GM23338 (cell line): ENCODE measurements at regions not wholly inside any gene's neighbourhood (a gene's known extent, or its start where the extent isn't known, plus 50 kb on each side); places are given as distances from the start of the nearest gene placed in this dataset.

Source experiments
- ATAC-seq: fragments of 200-7000 bp; cut with Tn5 transposase; 3 replicates; pipeline ENCODE4 v1.9.1; 2020
- DNase-seq: peaks from one replicate; pipeline ENCODE4 v3.0.0-alpha.2; 2015; ENCODE audit warnings: low spot score
- H2AFZ ChIP-seq: fragments of 200-600 bp; sonication (generic); 2 replicates; pipeline ENCODE4 v1.8.0; 2016; ENCODE audit warnings: antibody characterized with exemption, mild to moderate bottlenecking, moderate library complexity
- H3F3A ChIP-seq: fragments of 200-600 bp; sonication (generic); replicated peaks from 2 replicates; pipeline ENCODE4 v1.8.0; 2017; ENCODE audit warnings: antibody characterized with exemption, mixed run types, low read depth
- H3K27ac ChIP-seq: fragments of 200-600 bp; sonication (generic); 2 replicates; pipeline ENCODE4 v1.6.1; 2016; ENCODE audit warnings: low read depth
- H3K27me3 ChIP-seq: fragments of 200-600 bp; sonication (generic); 2 replicates; pipeline ENCODE4 v1.8.0; 2016; ENCODE audit warnings: mild to moderate bottlenecking, mixed run types, moderate library complexity; ENCODE audit not compliant: insufficient read depth
- H3K36me3 ChIP-seq: fragments of 200-600 bp; sonication (generic); 2 replicates; pipeline ENCODE4 v1.8.0; 2016; ENCODE audit warnings: mild to moderate bottlenecking; ENCODE audit not compliant: insufficient read depth
- H3K4me1 ChIP-seq: fragments of 200-600 bp; sonication (generic); 2 replicates; pipeline ENCODE4 v1.8.0; 2016; ENCODE audit warnings: mild to moderate bottlenecking, moderate library complexity; ENCODE audit not compliant: insufficient read depth
- H3K4me2 ChIP-seq: fragments of 200-600 bp; sonication (generic); 2 replicates; pipeline ENCODE4 v1.7.1; 2017; ENCODE audit warnings: mixed run types
- H3K4me3 ChIP-seq: fragments of 200-600 bp; sonication (generic); 2 replicates; pipeline ENCODE4 v1.6.1; 2016; ENCODE audit warnings: mixed run types
- H3K79me2 ChIP-seq: fragments of 200-600 bp; sonication (generic); replicated peaks from 2 replicates; pipeline ENCODE4 v1.8.0; 2017; ENCODE audit warnings: mild to moderate bottlenecking; ENCODE audit not compliant: insufficient read depth
- H3K9me2 ChIP-seq: fragments of 200-600 bp; sonication (generic); 2 replicates; pipeline ENCODE4 v1.8.0; 2017; ENCODE audit not compliant: insufficient read depth
- H4K20me1 ChIP-seq: fragments of 200-600 bp; sonication (generic); replicated peaks from 2 replicates; pipeline ENCODE4 v1.8.0; 2017; ENCODE audit warnings: mild to moderate bottlenecking; ENCODE audit not compliant: insufficient read depth
- H3K27ac Mint-ChIP-seq: 2 replicates; pipeline ENCODE4 v1.8.0; 2020; ENCODE audit warnings: inconsistent platforms, mild to moderate bottlenecking, moderate library complexity, mixed read lengths
- H3K27me3 Mint-ChIP-seq: 3 replicates; pipeline ENCODE4 v1.8.0; 2022; ENCODE audit warnings: low read depth, mild to moderate bottlenecking, moderate library complexity, mixed read lengths, inconsistent platforms; ENCODE audit not compliant: insufficient read depth, poor library complexity
- H3K36me3 Mint-ChIP-seq: 3 replicates; pipeline ENCODE4 v1.8.0; 2021; ENCODE audit warnings: low read depth, mild to moderate bottlenecking, inconsistent platforms, moderate library complexity, mixed read lengths
- H3K4me1 Mint-ChIP-seq: 3 replicates; pipeline ENCODE4 v1.8.0; 2020; ENCODE audit warnings: mild to moderate bottlenecking, inconsistent platforms, mixed read lengths
- H3K4me3 Mint-ChIP-seq: 3 replicates; pipeline ENCODE4 v1.8.0; 2021; ENCODE audit warnings: moderate library complexity, mild to moderate bottlenecking, inconsistent platforms, mixed read lengths
- H3K9me3 Mint-ChIP-seq: 3 replicates; pipeline ENCODE4 v1.8.0; 2020; ENCODE audit warnings: moderate library complexity, mild to moderate bottlenecking, inconsistent platforms, mixed read lengths
- CREB1 ChIP-seq: fragments of 250-450 bp; sonication (Bioruptor Pico); IDR thresholded peaks from 2 replicates; pipeline ENCODE4 v1.5.0; 2020; ENCODE audit warnings: low read depth, mild to moderate bottlenecking, moderate library complexity
- CTCF ChIP-seq, 2 experiments: fragments of 200-600 bp in 1 of 2; sonication (generic) in 1 of 2; conservative IDR thresholded peaks; 2 replicates each; pipeline versions ENCODE4 v1.5.1 to v1.6.1; 2016 to 2017; ENCODE audit warnings: antibody characterized with exemption in 2 of 2, low read depth in 2 of 2, mild to moderate bottlenecking in 2 of 2, moderate library complexity in 1 of 2
- ETS1 ChIP-seq: IDR thresholded peaks from 2 replicates; pipeline ENCODE4 v1.6.1; 2016; ENCODE audit warnings: antibody characterized with exemption
- EZH2 ChIP-seq: fragments of 200-600 bp; sonication (generic); IDR thresholded peaks from one replicate; pipeline ENCODE4 v1.8.0; 2017; ENCODE audit warnings: antibody characterized with exemption, mild to moderate bottlenecking, low read depth; ENCODE audit not compliant: unreplicated experiment
- EZH2phosphoT487 ChIP-seq: fragments of 200-600 bp; sonication (generic); IDR thresholded peaks from one replicate; pipeline ENCODE4 v1.8.1; 2018; ENCODE audit warnings: antibody characterized with exemption; ENCODE audit not compliant: unreplicated experiment
- JUNB ChIP-seq: IDR thresholded peaks from one replicate; pipeline ENCODE4 v1.6.1; 2016; ENCODE audit warnings: antibody characterized with exemption; ENCODE audit not compliant: unreplicated experiment
- NANOG ChIP-seq: IDR thresholded peaks from 2 replicates; pipeline ENCODE4 v1.6.1; 2016; ENCODE audit warnings: antibody characterized with exemption, borderline replicate concordance
- POLR2AphosphoS5 ChIP-seq: IDR thresholded peaks from 2 replicates; pipeline ENCODE4 v1.6.1; 2016; ENCODE audit warnings: antibody characterized with exemption, low read depth
- REST ChIP-seq: IDR thresholded peaks from one replicate; pipeline ENCODE4 v1.6.1; 2018; ENCODE audit warnings: antibody characterized with exemption; ENCODE audit not compliant: unreplicated experiment
- STAT1 ChIP-seq: IDR thresholded peaks from one replicate; pipeline ENCODE4 v1.6.1; 2016; ENCODE audit warnings: antibody characterized with exemption; ENCODE audit not compliant: unreplicated experiment
- ZNF114 ChIP-seq: fragments of 250-450 bp; sonication (Bioruptor Pico); IDR thresholded peaks from 2 replicates; pipeline ENCODE4 v1.5.0; 2020; ENCODE audit warnings: mild to moderate bottlenecking, moderate library complexity
- ZNF331 ChIP-seq: fragments of 250-450 bp; sonication (Bioruptor Pico); IDR thresholded peaks from 2 replicates; pipeline ENCODE4 v1.5.0; 2020; ENCODE audit warnings: low read depth, mild to moderate bottlenecking, moderate library complexity
- ZNF462 ChIP-seq: fragments of 250-450 bp; sonication (Bioruptor Pico); IDR thresholded peaks from 2 replicates; pipeline ENCODE4 v1.5.0; 2020; ENCODE audit warnings: mild to moderate bottlenecking, moderate library complexity

GRCh38 chr14:98786456-98786855 is 485.5 kb downstream of the BCL11B start:
- H3F3A ChIP-seq = no peaks in the 10 kb centered on the region
- Mint-ChIP-seq H3K4me3 (no peak overlapping the region), H3K27me3 (no peaks in the 10 kb centered on the region), H3K4me1 (no peaks in the 10 kb centered on the region; the same call in 2 of the 3 replicates), H3K27ac (no peak overlapping the region), H3K9me3 (no peaks in the 10 kb centered on the region), H3K36me3 (no peaks in the 10 kb centered on the region; the same call in 2 of the 3 replicates)
- no peaks in the 10 kb centered on the region for H3K79me2 ChIP-seq
- H3K4me2 ChIP-seq = no peak overlapping the region
- peaks cover 13% of the 10 kb centered on the region; the same call in 1 of the 2 replicates for H3K9me2 ChIP-seq
- no peaks in the 10 kb centered on the region for H4K20me1 ChIP-seq
- H3K4me3 ChIP-seq = no peak overlapping the region
- ATAC-seq (no peak), DNase-seq (no peak)
- TF ChIP-seq REST (no peak), STAT1 (no peak), CREB1 (no peak), NANOG (no peak), POLR2AphosphoS5 (no peak), ETS1 (no peak), CTCF (conservative IDR thresholded peaks at IDR 0.05; ENCODE audit: low read depth in 2 of 2) (no peak), ZNF114 (CRISPR knock-in tag) (no peak), ZNF462 (CRISPR knock-in tag) (no peak), EZH2 (no peak), JUNB (no peak), EZH2phosphoT487 (no peak), ZNF331 (no peak)
- H3K36me3 ChIP-seq = no peaks in the 10 kb centered on the region
- H3K27me3 ChIP-seq = no peaks in the 10 kb centered on the region
- H3K4me1 ChIP-seq = no peaks in the 10 kb centered on the region
- H2AFZ ChIP-seq = no peak overlapping the region
- no peak overlapping the region for H3K27ac ChIP-seq
